GM18868 (cell line): ENCODE measurements at regions not wholly inside any gene's neighbourhood (a gene's known extent, or its start where the extent isn't known, plus 50 kb on each side); places are given as distances from the start of the nearest gene placed in this dataset.
A peak's percentile ranks its signal among the peaks of the same experiment; 100 is the strongest.

Source experiments
- ATAC-seq: cut with Tn5 transposase; IDR thresholded peaks from one replicate; pipeline ENCODE4 v1.9.1; 2021; ENCODE audit warnings: mild to moderate bottlenecking, moderate library complexity; ENCODE audit not compliant: unreplicated experiment

DNA sequence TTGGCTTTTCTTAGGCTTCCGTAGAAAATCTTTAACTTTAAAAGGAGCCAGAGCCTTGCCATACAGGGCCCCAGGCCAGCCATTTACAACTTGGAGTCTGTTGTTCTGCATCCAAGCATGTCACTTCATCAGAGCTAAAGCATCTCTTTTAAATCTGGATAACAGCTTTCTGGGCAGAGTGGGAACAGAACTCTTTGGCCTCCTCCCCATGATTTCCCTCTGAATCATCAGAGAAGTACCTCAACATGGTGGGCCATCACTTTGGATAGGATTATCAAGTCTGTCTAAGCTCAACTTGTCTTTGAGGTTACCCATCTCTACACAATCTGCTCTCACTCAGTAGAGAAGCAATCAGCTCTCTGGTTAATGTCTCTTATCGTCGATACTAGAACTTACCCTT, 170.9 kb downstream of the SLC6A15 start:
- ATAC-seq, result no peak

DNA sequence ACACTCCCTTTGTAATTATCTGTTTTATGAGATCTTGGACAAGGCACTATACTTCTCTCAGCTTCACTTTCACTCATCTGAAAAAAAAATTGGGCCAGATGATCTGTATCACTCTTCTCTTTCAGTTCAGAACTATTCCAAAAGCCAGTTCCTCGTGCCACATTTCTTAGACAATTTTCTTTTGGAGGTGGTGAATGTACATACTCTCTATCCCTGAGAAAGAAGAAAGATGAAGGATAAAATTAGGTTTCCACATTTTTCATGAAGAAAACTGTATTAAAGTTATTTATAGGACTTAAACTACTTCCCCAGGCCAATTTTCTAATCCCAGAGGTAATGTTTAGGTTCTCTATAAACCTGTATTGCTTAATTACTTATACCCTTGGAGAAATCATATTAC, 171.6 kb downstream of the SLC6A15 start:
- no peak for ATAC-seq

DNA sequence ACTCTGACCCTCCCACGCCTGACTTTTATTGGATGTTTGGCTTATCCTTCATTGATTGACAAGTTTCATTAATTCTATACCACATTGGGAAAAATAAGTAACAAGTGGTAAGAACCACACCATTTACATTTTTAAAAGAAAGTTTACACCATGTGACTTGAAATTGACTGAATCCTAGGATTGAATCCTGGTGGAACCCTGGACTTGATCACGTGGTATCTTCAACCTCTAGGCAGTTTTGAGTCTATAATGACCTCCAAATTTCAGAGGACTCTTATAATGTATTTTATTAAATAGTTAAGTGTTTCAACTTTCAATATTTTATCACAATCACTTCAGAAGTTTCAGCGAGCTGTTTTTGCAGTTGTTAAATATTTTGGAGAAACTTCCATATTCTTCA, 172.0 kb downstream of the SLC6A15 start:
- no peak for ATAC-seq

DNA sequence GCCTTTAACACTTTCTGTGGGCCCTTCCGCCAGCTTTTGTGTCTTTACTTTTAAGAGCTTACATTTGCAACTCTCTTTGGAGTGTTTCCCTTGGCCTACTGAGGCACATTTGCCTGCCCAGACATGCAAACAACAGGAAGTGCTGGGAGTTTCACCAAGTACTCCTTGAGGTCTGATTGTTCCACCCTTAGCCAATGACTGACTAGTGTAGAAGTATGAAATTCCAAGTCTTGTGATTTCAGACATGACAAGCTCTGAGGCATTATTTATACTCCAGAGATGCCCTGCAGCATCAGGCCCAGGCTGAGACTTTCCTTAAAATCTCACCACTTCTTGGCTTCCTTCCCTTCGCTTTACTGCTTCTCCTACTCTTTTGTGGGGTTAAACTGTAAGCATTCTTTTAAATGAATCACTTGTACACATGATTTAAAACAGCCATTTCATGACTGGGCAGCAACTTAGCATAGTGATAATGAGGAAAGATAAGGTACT, 174.1 kb downstream of the SLC6A15 start:
- ATAC-seq, result no peak

DNA sequence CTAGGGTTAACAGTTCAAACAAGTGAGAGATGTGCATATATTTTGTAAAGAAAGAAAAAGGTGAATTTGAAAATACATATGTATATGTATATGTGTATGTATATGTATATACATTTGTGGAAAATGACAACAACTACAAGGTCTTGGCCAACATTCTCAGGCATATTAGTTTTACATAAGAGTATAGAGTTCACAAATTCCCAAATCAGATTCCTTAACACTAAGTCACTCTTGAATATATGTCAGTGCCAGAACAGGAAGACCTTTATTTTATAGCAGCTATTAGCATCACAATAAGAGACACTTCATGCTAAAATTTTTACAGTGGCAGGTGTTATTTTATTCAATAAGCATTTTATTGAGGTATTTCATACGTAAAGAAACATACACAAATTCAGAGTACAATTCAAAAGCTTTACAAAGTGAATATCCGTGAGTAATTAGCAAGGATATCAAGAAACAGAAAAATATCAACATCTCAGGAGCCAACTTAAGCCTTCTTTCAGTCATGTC, 179.7 kb downstream of the SLC6A15 start:
- ATAC-seq, result no peak

DNA sequence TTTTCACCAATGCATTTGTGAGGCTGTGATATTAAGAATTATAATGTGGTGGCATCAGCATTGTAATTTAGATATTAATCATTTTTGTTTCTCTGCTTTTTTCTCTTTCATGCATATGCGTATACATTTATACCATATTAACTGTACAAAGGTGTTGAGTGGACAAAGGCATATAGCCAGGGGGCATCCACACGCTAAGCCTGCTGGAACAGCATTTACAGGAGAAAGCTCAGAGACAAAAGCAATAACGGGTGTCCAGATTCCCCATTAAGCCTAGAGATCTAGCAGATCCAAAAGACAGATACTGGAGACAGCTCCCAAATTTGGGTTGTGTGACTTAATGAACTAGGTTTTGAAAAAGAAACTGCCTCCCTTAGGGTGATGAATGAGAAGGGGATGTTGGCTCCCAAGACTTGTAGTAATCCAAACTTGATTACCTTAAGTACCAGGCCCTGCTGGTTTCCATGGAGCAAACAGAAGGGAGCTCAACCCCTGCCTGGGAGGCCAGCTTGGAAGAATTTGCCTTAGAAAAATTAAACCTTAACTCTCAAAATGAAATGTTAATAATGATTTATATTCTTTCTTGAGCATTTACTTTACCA, 181.9 kb downstream of the SLC6A15 start:
- ATAC-seq, result no peak

DNA sequence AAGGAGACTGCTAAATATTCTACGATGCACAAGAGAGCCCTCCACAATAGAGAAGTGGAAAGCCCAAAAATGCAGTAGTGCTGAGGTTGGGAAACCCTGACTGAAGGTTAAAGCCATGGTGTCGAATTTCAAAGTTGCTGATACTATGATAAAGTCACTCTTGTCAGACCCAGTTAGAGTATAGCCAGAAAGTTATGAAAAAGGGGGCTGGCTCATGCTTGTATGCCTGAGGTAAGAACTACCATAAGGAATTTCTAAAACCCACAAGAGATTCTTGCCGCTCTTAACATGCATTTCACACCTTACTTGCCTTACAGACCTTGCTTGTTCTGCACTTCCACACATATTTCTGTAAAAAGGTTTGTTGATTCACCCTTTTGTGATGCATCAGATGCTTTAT, 184.6 kb downstream of the SLC6A15 start:
- ATAC-seq, result no peak

DNA sequence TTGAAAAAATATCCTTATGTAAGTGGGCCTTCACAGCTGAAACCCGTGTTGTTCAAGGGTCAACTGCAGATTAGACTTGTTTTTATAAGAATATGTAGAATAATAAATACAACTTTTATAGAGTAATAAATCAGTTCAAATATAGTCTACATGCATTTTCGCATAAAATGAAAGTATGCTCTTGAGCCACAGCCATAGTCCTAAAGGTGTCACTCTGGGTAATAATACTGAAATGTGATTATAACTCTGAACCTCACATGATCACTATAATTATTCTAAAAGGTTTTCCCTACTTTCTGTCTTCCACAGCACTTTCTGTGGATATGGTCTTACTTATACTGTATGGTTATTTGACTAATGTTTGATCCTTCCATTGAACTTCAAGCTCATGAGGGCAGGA, 185.8 kb downstream of the SLC6A15 start:
- no peak for ATAC-seq

DNA sequence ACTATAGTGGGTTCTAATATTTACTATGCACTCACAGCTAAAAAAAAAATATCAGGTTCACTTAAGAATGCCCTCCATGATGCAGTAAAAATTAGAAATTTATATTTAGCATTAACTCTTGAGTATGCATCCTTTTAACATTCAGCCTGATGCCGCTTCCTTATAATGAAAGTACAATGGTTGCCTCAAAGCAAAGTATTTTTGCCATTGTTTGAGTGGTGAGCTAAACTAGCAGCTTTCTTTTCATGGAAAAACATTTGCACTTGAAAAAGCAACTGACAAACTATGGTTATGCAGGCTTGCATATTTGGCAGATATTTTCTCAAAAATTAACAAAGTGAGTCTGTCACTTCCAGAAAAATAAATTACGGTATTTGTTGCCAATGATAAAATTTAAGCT, 188.6 kb downstream of the SLC6A15 start:
- ATAC-seq, result no peak

DNA sequence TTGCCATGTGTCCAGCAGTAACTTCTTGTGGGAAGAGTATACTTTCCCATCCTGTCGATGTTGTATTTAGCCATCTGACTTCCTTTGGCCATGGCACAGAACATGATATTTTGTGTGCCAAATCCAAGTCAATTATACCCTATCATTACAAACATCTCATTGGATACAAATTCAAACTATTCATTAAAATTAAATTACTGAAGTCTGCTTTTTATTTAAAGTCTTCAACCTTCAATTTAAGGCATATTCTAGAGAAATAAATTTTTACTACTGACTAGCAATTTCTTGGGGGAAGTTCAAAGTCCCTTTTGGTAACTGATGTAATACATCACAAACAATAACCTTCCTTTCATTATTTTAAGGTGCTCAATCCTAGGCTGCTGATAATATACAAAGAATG, 192.6 kb downstream of the SLC6A15 start:
- ATAC-seq, result no peak

DNA sequence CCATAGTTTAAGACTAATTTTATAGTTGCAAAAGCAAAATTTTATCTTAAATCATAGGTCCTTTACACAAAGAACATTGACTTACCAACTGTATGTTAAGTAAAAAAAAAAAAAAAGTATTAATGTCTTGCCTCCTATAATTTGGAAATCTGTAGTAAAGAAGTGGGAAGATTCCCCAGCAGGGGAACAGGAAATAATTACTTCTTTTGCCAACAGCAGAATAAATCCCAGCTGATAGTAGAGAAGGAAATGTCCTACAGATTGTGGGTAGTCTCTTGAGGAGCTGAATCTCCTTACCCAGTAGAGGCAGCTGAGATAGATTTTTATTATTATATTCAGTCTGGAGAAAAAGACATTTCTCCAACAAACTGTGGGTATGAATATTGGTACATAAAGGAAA, 193.7 kb downstream of the SLC6A15 start:
- no peak for ATAC-seq

DNA sequence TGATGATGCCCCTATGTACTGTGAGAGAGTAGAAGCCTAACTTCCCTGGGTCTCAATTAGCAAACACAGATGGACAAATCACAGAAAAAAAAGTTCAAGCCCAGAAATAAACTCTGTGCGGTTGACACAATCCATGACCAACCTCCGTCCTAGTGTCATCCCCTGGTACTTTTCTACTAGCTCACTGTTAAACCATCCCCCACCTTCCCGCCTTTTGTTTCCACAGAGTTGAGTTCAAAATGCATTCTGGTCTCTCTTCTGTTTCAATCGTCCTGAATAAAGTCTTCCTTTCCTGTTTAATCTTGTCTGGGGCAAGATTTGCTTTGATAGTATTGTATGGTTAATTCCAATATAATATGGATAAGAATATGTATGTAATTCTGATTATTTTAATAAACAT, 199.9 kb downstream of the SLC6A15 start:
- no peak for ATAC-seq

DNA sequence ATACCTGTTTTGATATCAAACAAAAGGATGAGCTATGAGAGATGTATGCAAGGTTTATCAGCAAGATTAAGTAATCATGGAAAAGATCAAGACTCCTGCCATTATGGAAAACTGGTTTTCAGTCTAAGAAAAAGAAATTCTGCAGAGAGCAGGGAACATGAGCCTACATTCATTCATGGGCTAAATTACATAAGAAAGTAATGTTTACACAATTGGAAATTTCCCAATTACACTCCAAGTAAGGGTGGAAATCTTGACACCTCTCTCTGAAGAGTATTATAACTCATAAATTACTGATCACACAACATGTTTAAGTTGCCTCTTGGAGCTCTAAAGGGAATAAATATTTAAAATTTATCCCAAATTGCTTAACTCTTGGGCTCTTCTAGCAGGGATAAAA, 206.2 kb downstream of the SLC6A15 start:
- no peak for ATAC-seq

DNA sequence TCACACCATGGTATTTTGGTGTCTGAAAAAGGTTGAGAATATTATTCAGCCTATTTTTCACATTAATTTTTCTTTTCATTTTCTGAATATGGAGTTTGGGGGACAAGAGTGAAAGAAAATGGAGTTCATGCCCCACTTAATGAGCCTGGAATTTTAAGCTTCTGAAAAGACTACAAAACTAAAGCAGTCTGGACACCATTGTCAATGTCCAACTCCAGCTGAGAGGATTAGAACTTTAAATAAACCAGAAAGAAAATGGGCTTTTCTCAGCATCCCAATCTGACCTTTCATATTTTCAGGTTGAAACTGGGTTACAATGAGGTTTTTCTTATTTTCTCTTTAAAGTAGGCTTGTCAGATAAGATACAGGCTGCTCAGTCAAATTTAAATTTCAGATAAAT, 207.7 kb downstream of the SLC6A15 start:
- no peak for ATAC-seq

DNA sequence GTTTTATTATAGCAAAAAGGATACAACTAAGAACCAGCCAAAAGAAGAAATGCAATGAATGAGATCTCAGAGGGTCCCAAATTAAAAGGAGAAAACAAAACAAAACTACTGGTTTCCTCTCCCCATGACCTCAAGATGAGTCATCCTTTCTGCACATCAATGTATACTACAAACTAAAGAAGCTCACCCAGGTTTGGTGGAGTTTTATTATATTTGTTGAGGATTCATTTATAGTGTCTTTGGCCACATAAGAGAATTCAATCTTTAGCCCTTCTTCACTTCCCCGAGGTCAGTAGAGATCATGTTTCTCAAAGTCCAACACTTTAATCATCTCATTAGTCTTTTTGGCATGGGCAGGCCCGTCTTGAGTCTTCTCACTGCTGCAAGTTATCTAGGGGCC, 210.6 kb downstream of the SLC6A15 start:
- ATAC-seq, result peak; percentile 56

DNA sequence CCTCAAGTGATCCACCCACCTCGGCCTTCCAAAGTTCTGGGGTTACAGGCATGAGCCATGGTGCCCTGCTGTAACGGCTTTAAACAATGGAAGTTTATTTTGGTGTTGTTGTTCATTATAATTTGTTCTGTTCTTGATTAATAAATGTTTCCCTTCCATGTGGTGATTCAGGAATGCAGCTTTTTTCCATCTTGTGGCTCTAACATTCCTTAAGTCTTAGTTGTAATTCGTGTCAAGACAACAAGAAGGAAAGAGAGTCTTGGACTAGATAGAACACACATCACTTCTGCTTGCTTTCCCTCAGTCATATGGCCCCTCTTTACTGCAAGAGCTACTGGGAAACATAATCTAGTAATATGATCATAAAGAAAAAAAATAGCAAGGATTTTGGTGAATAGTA, 211.6 kb downstream of the SLC6A15 start:
- no peak for ATAC-seq

DNA sequence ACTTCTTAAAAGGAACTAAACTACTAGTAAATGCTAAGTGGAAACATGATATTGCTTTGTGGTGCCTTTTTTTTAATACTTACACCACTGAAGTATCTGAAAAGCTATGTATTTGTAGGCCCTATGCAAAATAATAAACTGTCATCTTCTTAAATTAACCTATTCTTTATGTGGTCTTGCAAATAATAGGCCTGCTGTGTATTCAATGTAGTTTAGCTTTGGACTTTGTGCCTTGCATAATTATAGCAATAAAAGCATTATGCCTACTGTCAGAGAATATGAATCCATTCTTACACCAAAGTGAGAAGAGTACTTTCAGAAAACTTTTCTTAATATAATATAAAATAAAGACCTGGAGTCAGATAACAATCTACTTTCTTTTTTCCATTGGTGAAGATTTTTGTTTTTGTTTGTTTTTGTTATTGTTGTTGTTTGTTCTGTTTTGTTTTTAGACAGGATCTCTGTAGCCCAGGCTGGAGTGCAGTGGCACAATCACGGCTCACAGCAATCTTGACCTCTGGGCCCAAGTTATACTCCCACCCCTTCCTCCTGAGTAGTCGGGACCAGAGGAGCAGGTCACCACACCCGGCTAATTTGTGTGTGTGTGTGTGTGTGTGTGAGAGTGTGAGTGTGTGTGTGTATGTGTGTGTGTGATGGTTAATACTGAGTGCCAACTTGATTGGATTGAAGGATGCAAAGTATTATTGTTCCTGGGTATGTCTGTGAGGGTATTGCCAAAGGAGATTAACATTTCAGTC, 213.8 kb downstream of the SLC6A15 start:
- ATAC-seq, result no peak

DNA sequence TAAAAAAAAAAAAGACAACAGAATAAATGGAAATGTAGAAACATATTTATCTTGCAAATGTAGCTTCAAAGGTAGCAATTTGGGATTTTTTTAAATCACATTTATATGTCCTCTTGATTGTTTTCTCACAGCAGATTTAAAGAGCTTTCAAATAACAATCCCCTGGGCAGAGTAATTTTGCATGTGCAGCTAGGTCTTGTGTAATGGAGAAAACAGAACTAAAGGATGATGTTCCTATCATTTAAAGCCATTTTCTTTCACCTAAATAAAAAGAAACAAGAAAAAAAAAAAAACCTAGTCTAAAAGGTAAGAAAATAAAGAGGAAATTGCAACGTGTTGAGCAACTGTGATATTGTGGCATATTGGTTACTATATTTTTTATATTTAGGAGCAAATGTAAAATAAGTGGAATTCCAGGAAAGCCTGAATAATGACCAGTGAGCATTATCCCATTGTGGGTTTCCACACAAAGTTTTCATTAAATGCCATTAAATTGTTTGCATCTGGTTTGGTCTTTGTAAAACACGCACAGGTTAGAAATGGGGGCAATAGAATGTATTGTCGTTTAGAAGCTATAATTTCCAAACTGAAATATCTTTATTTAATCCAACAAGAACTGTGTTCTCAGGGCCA, 215.6 kb downstream of the SLC6A15 start:
- no peak for ATAC-seq

DNA sequence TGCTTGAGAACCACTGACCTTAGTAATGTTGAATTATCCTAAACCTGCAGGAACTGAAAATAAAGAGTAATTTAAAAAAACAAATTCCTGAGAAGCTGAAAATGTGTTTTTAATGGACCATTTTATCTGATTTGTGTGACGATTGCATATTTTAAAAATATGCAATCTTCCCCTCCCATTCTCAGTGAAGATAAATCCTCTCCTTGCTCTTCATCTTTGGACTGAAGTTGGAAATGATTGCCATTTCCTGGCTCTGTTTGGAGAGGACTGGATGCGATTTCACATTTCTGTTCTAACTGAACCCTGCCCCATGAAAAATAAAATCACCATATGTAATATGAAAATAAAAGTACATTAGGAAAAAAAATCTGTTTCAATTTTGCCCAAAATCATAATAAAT, 216.3 kb downstream of the SLC6A15 start:
- no peak for ATAC-seq

DNA sequence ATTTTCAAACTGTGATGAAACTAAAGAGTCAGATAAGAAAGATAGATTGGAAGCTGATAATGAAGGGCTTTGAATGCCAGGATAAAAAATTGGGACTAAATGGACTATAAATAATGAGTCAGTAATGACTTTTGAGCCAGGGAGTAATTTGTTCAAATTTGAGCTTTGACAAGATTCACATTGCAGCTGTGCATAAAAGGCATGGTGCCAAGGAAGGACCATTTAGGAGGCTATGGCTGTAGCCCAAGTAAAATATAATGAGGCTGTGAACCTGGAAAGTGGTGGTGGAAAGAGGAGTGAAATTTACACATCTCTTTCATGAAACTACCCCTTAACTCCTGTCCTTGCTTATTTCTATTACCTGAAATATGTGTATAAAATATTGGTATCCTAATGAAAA, 218.5 kb downstream of the SLC6A15 start:
- ATAC-seq, result no peak

DNA sequence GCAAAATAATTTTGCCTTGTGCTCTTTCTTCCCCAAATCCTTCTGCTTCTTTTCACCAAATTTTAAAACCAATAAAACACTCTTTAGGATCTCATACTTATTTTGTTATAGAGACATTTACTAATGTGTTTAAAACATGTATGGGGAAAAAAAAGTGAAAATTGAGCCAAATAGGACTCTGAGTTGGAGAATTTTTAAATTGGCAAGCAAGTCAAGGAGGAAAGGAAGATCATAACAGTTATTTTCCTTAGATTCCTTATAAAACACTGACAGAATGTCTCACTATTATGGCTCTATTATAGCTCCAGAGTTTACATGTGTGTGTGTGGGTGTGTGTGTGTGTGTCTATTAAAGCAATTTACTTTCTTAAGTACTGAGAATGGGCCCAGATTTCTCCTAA, 220.5 kb downstream of the SLC6A15 start:
- ATAC-seq, result no peak

DNA sequence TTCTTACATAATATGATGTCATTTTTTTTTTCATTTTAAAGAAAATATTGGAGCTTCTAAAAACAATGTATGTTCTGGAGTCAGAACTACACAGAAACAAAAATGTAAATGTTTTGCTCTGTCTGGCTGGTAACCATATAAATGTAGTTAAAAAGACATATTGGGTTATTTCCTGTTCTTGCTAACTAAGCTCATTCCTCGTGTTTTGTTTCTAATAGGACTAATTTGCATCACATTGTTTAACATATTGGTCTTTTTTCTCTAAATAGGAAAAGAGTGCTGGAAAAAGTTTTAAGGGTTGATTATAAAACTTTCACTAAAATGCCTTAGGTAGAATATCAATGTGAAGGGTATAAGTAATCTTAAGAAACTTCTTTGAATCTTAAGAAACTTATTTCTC, 221.3 kb downstream of the SLC6A15 start:
- ATAC-seq, result no peak
